ENCODE measurements at regions not wholly inside any gene's neighbourhood (a gene's known extent, or its start where the extent isn't known, plus 50 kb on each side); places are given as distances from the start of the nearest gene placed in this dataset.

DNA sequence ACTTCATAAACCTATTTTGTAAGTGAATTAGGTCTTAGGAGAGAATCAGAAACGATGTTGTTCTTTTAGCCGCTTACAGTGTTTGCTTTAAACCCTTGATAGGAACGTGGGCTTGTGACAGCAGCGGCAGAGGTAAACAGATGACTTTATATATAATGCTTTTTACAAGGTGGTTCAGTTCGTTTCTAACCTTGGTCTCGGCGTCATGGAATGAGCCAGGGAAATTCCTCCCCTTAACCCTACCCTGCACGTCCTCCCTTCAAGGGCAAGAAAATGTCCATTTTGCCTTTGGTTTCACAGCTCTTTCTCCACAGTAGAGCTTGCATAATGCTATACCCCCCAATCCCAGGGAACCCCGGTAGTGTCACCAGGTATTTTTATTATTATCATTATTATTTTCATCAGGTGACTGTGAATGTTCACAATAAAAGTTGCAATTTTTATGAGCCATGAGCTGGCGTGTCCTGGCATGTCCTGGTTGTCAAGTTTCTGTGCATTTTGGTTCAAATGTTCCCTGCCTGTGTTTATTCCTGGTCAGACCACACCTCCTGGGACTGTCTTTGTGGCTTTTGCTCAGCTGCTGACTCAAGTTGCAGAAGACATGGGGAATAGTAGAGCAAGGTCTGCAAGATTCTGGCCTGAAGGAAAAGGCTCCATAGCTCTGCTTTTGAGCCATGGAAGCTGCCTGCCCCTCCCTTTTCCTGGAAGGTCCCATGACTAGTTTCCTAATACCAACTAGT is 112.8 kb upstream of the BMP2 start:
- TF ChIP-seq, protein P1, sequence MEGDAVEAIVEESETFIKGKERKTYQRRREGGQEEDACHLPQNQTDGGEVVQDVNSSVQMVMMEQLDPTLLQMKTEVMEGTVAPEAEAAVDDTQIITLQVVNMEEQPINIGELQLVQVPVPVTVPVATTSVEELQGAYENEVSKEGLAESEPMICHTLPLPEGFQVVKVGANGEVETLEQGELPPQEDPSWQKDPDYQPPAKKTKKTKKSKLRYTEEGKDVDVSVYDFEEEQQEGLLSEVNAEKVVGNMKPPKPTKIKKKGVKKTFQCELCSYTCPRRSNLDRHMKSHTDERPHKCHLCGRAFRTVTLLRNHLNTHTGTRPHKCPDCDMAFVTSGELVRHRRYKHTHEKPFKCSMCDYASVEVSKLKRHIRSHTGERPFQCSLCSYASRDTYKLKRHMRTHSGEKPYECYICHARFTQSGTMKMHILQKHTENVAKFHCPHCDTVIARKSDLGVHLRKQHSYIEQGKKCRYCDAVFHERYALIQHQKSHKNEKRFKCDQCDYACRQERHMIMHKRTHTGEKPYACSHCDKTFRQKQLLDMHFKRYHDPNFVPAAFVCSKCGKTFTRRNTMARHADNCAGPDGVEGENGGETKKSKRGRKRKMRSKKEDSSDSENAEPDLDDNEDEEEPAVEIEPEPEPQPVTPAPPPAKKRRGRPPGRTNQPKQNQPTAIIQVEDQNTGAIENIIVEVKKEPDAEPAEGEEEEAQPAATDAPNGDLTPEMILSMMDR (IDR thresholded peaks at IDR 0.05; ENCODE audit: insufficient read depth, low read length, poor library complexity, severe bottlenecking), result no peak
- no peak for TF ChIP-seq EZH2phosphoT487 (conservative IDR thresholded peaks at IDR 0.05; ENCODE audit: low read length)

All from SU-DHL-6 (cell line).